ENCODE measurements at regions not wholly inside any gene's neighbourhood (a gene's known extent, or its start where the extent isn't known, plus 50 kb on each side); places are given as distances from the start of the nearest gene placed in this dataset.
A peak's percentile ranks its signal among the peaks of the same experiment; 100 is the strongest.

- no peaks in the 10 kb centered on the region for H3K9me3 ChIP-seq
- no peak overlapping the region for H3K27ac ChIP-seq
- H3K27me3 ChIP-seq: no peaks in the 10 kb centered on the region
- peaks cover 7% of the 10 kb centered on the region for H3K4me1 ChIP-seq
- ATAC-seq (no peak), DNase-seq (no peak)
- no peaks in the 10 kb centered on the region for H3K36me3 ChIP-seq (replicated peaks in 1 of 2; ENCODE audit: insufficient read depth in 1 of 2, low read depth in 2 of 2)
- no peak overlapping the region for H3K4me3 ChIP-seq
- intact Hi-C loops (cut with DNase I): no loop called here
- TF ChIP-seq CTCF (IDR thresholded peaks at IDR 0.05) (no peak), POLR2A (IDR thresholded peaks at IDR 0.05) (no peak)
Observed at GRCh38 chr7:21099955-21100354, 313.3 kb upstream of the SP8 start.

GRCh38 chr7:21101541-21101940, 314.9 kb upstream of the SP8 start:
- Histone ChIP-seq H3K4me1 (peaks cover 7% of the 10 kb centered on the region), H3K4me3 (no peak overlapping the region), H3K9me3 (no peaks in the 10 kb centered on the region), H3K27ac (no peak overlapping the region), H3K36me3 (replicated peaks in 1 of 2; ENCODE audit: insufficient read depth in 1 of 2, low read depth in 2 of 2) (no peaks in the 10 kb centered on the region), H3K27me3 (no peaks in the 10 kb centered on the region)
- WGBS, 2 donors: 35 to 50% methylated on average over 2 of the region's 2 CpGs
- DNase-seq (no peak), ATAC-seq (no peak)
- intact Hi-C loops (cut with DNase I): no loop called here
- TF ChIP-seq POLR2A (IDR thresholded peaks at IDR 0.05): no peak
- TF ChIP-seq CTCF (IDR thresholded peaks at IDR 0.05): no peak

DNA sequence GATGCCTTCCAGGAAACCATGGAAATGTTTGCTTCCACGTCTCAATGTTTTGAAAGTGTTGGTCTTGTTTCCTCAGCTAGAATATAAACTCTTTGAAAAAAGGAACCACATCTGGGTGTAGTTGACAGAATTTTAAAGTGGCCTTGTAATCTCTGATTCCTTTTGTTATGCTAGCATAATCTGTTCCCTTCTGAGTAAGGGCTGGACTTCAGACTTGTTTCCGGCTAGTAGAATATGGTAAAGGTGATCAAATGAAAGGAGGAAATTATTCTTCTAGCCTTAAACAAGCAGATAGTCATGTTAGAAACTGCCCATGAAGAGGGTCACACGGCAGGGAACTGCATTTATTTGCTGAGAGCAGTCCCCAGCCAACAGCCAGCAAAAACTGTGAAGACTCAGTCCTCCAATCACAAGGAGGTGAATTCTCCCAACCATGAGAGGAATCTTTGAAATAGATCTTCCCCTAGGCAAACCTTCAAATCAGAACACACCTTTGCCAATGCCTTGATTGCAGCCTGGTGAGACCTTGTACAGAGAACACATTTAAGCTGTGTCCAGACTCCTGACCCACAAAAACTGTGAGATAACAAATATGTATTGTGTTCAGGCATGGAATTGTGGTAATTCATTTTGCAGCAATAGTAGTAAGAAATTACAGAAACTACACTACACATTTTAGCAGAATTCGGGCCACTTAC, 316.9 kb upstream of the SP8 start:
- Histone ChIP-seq H3K9me3 (no peaks in the 10 kb centered on the region), H3K36me3 (replicated peaks in 1 of 2; ENCODE audit: insufficient read depth in 1 of 2, low read depth in 2 of 2) (no peaks in the 10 kb centered on the region), H3K27ac (no peak overlapping the region), H3K4me1 (peaks cover 7% of the 10 kb centered on the region), H3K4me3 (no peak overlapping the region), H3K27me3 (no peaks in the 10 kb centered on the region)
- ATAC-seq (no peak), DNase-seq (no peak)
- TF ChIP-seq CTCF (IDR thresholded peaks at IDR 0.05) (no peak), POLR2A (IDR thresholded peaks at IDR 0.05) (no peak)
- 57 to 64% methylated on average over 4 of the region's 4 CpGs for WGBS, 2 donors
- intact Hi-C loops (cut with DNase I): no loop called here

DNA sequence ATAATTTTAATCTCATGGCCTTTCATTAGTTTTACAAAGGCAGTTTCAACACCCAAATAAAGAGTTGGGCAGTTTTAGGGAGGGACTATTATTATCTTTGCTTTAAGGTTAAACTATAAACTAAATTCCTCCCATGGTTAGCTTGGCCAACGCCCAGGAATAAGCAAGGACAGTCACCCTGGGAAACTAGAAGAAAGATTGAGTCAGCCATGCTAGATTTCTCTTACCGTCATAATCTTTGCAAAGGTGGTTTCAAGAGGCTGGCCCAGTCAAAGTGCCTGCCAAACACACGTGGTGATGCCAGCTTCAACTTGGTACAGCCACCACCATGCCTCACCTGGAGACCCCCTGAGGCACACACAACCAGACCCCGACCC, 317.4 kb upstream of the SP8 start:
- H3K4me1 ChIP-seq: peaks cover 7% of the 10 kb centered on the region
- no peaks in the 10 kb centered on the region for H3K27me3 ChIP-seq
- no peak overlapping the region for H3K27ac ChIP-seq
- no peak overlapping the region for H3K4me3 ChIP-seq
- no peaks in the 10 kb centered on the region for H3K9me3 ChIP-seq
- no peaks in the 10 kb centered on the region for H3K36me3 ChIP-seq (replicated peaks in 1 of 2; ENCODE audit: insufficient read depth in 1 of 2, low read depth in 2 of 2)
- TF ChIP-seq CTCF (IDR thresholded peaks at IDR 0.05): no peak
- TF ChIP-seq POLR2A (IDR thresholded peaks at IDR 0.05): no peak
- ATAC-seq (no peak), DNase-seq (peak in 1 of 4 donors; percentile 6)
- WGBS, 2 donors: 40 to 41% methylated on average over 4 of the region's 4 CpGs
- intact Hi-C loops (cut with DNase I): no loop called here

DNA sequence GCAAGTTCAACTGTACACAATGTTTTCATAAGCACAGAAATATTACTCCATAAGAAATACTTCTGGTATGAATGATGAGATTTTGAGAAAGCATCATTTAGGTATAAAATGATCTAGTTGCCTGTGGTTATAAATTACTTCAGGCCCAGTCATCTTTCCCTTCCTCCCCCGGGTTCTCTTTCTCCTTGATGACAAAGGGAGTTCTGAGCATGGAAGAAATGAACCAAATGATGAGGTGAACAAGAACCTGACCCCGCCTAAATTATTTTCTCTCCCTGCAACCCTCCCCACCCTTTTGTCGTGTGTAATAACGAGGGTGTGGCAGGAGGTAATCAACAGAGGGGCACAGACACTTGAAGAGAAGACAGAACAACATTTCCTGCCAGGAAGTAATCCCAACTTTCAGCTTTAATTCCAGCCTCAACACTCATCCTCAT, 319.6 kb upstream of the SP8 start:
- 79 to 85% methylated on average over 4 of the region's 4 CpGs for WGBS, 2 donors
- H3K27me3 ChIP-seq: no peaks in the 10 kb centered on the region
- intact Hi-C loops (cut with DNase I): no loop called here
- no peaks in the 10 kb centered on the region for H3K9me3 ChIP-seq
- H3K36me3 ChIP-seq (replicated peaks in 1 of 2; ENCODE audit: insufficient read depth in 1 of 2, low read depth in 2 of 2): no peaks in the 10 kb centered on the region
- DNase-seq: no peak
- no peak for TF ChIP-seq POLR2A (IDR thresholded peaks at IDR 0.05)
- TF ChIP-seq CTCF (IDR thresholded peaks at IDR 0.05): no peak
- no peak overlapping the region for H3K27ac ChIP-seq
- no peak overlapping the region for H3K4me3 ChIP-seq
- H3K4me1 ChIP-seq: peaks cover 6% of the 10 kb centered on the region
- no peak for ATAC-seq
